Ecto neural progenitor cell (in vitro differentiated cells): ENCODE measurements at regions not wholly inside any gene's neighbourhood (a gene's known extent, or its start where the extent isn't known, plus 50 kb on each side); places are given as distances from the start of the nearest gene placed in this dataset.

Experiments
- DNase-seq: peaks from one replicate; pipeline ENCODE4 v3.0.0-alpha.2; 2018; ENCODE audit warnings: low spot score

GRCh38 chr6:47932575-47932974, 150.7 kb downstream of the OPN5 start:
- no peak for DNase-seq

- DNase-seq: no peak
Observed at GRCh38 chr6:47924001-47924400, 142.2 kb downstream of the OPN5 start.

- DNase-seq: peak; percentile 64
Observed at GRCh38 chr6:47922391-47922790, 140.6 kb downstream of the OPN5 start.

- DNase-seq: no peak
Observed at GRCh38 chr6:47919875-47920274, 138.0 kb downstream of the OPN5 start.

- DNase-seq: no peak
Observed at GRCh38 chr6:47917811-47918210, 136.0 kb downstream of the OPN5 start.

GRCh38 chr6:47917202-47917601, 135.4 kb downstream of the OPN5 start:
- no peak for DNase-seq

GRCh38 chr6:47915017-47915416, 133.2 kb downstream of the OPN5 start:
- no peak for DNase-seq

- DNase-seq: no peak
Observed at GRCh38 chr6:47908271-47908670, 126.4 kb downstream of the OPN5 start.

- no peak for DNase-seq
Observed at GRCh38 chr6:47905717-47906116, 123.9 kb downstream of the OPN5 start.

- DNase-seq: no peak
Observed at GRCh38 chr6:47897247-47897646, 115.4 kb downstream of the OPN5 start.

GRCh38 chr6:47890326-47890875, 108.6 kb downstream of the OPN5 start:
- DNase-seq: no peak

- DNase-seq: no peak
Observed at GRCh38 chr6:47879015-47879414, 97.2 kb downstream of the OPN5 start.
